ENCODE measurements at regions not wholly inside any gene's neighbourhood (a gene's known extent, or its start where the extent isn't known, plus 50 kb on each side); places are given as distances from the start of the nearest gene placed in this dataset.

DNA sequence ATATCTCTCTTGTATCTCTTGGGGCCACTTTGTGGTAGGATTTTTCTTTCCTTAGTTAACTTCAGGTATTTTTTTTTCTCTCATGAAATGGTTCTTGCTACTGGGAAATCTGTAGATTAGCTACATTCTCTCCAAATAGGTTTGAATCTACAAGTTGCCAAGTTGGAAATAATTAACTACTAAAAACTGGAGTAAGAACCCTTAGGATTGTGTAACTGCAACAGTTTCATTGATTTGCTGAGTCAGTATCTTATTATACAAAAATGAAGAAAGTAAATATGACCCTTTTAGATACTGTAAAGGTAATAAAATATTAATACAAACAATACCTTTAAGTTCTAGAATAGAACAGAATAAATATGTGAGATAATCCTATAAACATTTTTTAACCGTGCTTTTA is 327.9 kb downstream of the CXXC4 start:
- no peak overlapping the region for H3K4me3 ChIP-seq
- H3K27ac ChIP-seq = no peak overlapping the region

DNA sequence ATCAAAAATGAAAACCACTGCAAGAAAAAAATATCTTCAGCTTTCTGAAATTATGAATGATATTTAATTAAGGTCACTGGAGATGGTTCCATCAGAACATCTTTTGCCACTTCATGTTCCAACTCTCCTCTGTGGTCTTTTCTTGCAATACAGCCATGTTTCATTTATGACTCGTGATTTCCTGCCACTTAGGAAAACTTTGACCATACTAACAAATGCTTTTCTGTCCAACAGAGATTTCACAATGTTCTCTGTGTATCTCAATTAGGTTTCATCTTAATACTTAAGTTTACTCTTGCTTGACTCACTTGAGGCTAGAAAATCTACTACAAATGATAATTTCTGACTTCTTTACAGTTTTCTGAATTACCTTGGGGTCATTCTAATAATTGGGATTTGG is 330.9 kb downstream of the CXXC4 start:
- no peak overlapping the region for H3K4me3 ChIP-seq
- H3K27ac ChIP-seq = no peak overlapping the region

DNA sequence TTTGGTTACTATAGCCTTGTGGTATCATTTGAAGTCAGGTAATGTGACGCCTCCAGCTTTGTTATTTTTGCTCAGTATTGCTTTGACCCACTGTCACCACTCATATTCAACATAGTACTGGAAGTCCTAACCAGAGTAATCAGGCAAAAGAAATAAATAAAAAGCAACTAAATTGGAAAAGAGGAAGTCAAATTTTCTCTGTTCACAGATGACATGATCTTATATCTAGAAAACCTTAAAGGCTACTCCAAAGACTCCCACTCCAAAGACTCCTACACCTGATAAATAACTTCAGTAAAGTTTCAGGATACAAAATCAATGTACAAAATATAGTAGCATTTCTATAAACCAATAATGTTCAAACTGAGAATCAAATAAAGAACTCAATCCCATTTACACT is 348.6 kb downstream of the CXXC4 start:
- H3K4me3 ChIP-seq = no peak overlapping the region

DNA sequence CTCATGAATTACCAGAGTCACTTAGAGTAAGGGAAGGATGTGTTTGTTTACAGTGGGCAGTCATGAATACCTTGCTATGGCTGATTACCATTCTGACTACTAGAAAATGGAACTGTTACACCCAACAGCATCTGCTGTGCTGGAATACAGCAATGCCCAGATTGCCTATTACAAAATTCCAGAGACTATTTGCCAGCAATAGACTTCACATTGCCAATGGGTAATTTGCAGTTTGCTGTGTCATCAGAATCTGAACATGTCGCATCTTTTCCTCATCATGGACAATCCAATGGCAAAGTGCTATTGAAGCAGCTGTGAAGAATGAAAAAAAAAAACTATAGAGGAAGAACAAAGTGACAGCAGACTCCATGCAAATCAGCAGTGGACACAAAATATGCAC is 356.6 kb downstream of the CXXC4 start:
- Histone ChIP-seq H3K27ac (no peak overlapping the region), H3K4me3 (no peak overlapping the region)

More for the DNA sequence above, 348.6 kb downstream of the CXXC4 start:
- H3K27ac ChIP-seq = no peak overlapping the region

DNA sequence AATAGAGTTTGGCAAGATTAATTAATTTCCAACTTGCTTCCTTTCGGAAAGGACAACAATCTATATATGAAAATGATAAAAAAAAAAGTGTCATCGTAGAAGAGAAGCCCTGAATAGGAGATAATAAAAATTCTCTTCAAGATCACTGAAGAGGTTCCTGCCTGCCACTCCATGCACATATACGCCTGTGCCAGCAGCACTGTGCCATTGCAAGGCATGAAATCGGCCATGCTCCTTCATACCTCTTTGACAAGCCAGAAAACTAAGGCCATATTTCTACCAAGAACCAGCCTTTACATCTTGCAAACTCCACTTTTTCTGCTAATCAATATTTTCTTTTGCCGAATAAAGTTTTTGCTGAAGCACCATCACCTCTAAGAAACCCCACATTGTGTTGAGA is 365.5 kb downstream of the CXXC4 start:
- Histone ChIP-seq H3K27ac (no peak overlapping the region), H3K4me3 (no peak overlapping the region)

DNA sequence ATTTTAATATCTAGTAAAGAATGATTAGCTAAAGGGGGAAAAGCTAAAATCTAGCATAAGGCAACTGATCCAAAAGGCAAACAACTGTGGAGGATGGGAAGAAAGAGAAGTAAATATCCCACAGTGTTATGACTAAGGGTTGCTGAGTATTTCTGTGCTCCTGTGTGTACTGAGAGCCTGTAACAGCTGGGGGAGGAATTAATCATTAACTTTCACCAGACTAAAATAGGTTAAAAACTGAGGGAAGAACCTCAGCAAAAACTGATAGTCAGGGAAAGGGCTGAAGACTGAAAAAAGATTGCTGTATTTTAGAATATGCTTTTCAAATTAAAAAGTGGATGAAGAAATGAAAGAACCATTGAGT is 365.9 kb downstream of the CXXC4 start:
- no peak overlapping the region for H3K27ac ChIP-seq
- no peak overlapping the region for H3K4me3 ChIP-seq

DNA sequence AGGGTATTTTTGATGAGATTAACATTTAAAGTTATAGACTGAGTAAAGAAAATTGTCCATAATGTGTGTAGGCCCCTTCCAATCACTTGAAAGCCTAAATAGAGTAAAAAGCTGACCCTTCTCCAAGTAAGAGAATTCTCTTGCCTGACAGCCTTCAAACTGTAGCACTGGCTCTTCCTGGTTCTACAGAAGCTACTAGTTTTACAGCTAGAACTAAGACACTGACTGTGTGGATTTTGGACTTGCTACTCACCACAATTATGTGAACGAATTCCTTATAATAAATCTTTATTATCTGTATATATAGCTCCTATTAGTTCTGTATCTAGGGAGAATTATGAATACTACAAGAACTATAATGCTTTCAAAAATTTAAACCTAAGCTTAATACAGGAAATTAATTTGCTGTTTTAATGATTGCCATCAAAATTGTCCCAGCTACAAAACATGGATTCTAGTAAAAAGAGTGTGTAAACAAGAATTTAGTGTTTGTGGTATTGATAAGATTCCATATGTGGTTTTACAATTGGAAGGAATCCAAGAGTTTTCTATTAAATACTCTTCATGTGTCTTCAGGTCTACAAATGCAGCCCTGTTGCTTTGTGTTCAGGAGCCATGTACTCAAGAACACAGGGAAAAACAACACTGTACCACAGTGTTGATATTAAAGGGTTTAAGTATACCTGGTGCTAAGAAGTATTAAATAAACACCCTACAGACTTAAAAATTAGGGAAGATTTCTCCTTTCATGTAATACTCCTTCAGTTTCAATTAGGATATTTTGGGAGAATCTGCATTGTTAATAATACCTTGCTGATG is 366.5 kb downstream of the CXXC4 start:
- Histone ChIP-seq H3K27ac (no peak overlapping the region), H3K4me3 (no peak overlapping the region)

DNA sequence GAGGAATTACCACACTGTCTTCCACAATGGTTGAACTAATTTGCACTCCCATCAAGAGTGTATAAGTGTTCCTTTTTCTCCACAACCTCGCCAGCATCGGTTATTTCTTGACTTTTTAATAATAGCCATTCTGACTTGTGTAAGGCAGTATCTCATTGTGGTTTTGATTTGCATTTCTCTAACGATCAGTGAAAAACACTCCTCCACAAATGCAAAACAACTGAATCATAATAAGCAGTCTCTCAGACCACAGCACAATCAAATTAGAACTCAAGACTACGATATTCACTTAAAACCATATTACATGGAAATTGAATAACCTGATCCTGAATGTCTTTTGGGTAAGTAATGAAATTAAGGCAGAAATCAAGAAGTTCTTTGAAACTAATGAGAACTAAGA is 371.7 kb downstream of the CXXC4 start:
- Histone ChIP-seq H3K27ac (no peak overlapping the region), H3K4me3 (no peak overlapping the region)

DNA sequence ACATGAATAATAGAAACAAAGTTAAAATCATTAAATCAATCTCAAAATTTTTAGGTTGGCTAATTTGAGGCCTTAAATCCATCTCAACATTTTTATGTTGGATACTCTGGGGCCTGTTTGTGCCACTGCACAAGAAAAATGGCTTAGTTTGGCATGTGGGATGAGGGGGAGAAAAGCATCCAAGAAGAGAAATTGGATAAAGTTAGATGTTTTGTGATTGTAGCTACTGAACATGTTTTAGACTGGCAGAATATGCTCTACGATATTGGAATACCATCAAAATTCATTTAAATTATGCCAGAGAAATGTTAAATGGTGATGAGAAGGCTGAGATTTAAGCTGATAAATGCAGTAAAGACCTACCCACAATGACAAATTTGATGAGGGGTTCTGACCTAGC is 376.9 kb downstream of the CXXC4 start:
- Histone ChIP-seq H3K27ac (no peak overlapping the region), H3K4me3 (no peak overlapping the region)

DNA sequence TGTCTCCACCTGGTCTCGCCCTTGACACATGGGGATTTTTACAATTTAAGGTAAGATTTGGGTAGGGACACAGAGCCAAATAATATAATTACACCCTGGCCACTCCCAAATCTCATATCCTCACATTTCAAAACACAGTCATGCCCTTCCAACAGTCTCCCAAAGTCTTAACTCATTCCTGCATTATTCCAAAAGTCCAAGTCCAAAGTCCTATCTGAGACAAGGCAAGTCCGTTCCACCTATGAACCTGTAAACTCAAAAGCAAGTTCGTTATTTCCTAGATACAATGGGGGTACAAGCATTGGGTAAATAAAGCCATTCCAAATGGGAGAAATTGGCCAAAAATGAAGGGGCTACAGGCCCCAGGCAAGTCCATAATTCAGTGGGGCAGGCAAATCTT is 380.8 kb downstream of the CXXC4 start:
- no peak overlapping the region for H3K27ac ChIP-seq
- H3K4me3 ChIP-seq = no peak overlapping the region

DNA sequence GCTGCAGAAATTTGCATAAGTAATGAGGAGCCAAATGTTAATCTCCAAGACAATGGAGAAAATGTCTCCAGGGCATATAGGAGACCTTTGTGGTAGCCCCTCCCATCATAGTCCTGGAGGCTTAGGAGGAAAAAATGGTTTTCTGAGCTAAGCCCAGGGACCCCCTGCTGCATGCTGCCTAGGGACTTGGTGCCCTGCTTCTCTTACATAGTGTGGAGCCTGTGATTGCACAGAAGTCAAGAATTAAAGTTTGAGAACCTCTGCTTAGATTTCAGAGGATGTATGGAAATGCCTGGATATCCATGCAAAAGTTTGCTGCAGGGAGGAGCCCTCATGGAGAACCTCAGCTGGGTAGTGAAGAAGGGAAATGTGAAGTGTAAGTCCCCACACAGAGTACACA is 379.4 kb upstream of the TACR3 start:
- Histone ChIP-seq H3K27ac (no peak overlapping the region), H3K4me3 (no peak overlapping the region)

DNA sequence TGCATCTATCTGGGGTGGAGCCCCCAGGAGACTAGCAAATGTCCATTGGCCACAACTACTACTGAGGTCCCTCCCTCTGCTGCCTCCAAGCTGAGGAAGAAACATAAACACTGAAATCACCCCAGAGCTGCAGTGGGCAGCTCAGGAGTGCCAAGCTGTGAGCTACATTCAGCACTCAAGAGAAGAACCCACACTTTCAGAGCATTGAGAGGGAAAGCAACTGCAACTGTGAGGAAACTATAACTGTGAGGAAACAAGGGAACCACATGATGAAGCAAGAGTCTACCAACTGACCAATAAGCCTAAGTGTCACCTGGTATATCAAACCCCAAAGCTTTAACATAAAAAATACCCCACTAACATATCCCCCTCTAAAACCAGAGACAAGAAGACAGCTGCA is 373.5 kb upstream of the TACR3 start:
- no peak overlapping the region for H3K4me3 ChIP-seq
- no peak overlapping the region for H3K27ac ChIP-seq

DNA sequence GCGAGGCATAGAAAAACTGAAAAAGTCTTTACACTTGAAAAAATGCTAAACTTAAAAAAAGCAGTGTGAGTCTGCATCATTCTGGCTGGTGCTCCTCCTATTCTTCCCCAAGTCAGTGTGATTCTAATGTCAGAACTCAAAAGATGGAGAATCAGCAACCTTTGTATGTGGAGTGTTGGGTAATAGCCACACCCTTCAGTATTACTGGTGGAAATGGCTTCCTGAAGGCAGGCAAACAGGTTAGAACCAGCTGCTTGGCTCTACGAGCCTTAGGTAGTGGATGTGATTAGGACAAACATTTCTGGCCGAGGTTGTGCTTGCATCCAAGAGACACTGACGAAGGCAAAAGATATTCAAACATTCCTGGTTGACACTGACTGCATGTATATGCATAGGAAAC is 353.4 kb upstream of the TACR3 start:
- H3K27ac ChIP-seq = no peak overlapping the region
- no peak overlapping the region for H3K4me3 ChIP-seq

DNA sequence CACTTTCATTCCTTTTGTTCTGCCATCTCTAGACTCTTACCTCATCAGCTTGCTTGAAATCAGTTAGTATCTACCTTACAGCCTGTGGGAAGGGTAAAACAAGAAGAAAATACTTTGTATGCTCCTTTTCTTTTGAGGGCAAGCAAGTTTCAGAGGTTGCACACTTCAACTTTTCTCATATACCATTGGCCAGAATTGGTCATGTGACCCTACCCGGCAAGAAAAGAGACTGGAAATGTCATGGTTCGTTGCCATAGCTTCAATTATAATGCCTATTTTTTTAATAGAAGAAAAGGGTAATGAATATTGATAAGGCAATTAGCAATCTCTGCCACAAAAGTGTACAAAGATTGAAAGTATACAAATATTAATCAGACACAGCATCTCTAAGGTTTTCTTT is 346.7 kb upstream of the TACR3 start:
- no peak overlapping the region for H3K27ac ChIP-seq
- H3K4me3 ChIP-seq = no peak overlapping the region

DNA sequence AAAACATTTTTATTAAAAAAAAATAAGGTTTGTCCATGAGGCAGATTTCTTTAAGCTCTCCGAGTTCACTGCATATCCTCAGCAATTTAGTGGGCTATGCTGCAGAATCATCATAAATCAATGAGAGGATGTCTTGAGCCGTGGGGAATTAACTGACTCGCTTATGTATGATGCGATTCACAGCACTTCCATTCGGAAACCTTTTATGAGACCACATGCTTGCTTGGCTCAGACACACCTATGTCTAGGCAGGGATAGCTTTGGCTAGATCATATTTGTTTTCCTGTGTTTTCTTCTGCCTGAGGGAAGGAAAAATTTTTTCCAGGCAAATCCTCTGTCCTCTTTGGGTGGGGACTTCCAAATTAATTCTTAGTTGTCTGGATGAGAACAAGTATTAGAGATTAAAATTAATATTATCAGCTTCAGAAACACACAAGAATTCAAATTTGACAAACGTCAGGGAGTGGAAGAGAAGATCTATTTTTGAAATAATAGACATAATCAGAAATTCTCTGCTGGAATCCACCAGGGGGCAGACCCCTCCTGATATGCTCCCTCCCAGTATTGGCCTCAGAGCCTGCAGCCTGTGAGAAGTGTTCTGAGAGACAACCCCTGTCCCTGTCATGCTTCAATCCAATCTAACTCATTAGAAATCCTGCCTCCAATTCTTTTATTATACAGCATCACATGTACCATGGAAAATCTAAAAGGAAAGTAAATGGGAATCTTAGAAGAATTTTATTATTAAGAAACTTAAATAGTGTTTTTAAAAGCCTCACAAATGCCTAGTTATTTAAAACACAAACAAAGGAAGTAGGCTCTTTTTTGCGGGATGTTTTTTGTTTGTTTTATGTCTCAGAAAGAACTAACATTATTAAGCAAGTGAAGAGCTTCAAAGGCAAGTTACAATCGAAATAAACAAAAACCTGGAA is 345.1 kb upstream of the TACR3 start:
- H3K27ac ChIP-seq = no peak overlapping the region
- H3K4me3 ChIP-seq = no peak overlapping the region

DNA sequence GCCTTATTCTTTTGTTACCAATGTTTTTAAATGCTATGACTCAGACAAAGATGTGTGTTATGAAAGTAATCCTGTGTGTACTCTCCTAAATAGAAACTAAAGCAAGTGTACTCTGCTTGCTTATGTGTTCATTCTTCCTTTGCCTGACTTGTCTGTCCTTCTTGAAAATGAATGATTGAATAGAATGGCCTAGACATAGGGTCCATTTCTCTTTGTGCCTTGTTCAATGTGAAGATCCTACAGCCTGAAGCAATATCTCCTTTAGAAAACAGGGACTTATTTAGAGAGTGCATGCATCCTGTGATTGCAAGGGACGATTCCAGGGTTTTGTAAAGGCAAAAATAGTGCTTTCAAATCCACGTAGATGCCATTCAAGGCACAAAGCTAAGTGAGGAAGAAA is 343.6 kb upstream of the TACR3 start:
- no peak overlapping the region for H3K4me3 ChIP-seq
- no peak overlapping the region for H3K27ac ChIP-seq

DNA sequence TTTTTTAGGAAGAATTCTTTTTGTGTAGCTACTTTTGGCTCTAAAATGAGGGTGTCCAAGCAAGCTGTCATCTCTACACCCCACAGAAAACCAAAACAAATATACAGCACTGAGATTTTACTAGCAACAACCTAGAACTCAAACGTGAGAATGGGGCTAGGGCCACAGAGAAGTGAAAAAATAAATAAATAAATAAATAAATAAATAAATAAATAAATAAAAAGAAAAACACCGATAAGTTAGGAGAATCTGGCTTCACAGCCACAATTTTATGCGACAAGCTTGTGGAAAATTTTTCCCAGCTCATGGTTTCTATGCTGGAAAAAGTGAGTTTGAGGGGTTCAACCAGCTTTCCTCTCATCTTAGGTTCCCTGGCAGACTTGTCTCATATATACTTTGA is 324.6 kb upstream of the TACR3 start:
- H3K27ac ChIP-seq = no peak overlapping the region
- H3K4me3 ChIP-seq = no peak overlapping the region

DNA sequence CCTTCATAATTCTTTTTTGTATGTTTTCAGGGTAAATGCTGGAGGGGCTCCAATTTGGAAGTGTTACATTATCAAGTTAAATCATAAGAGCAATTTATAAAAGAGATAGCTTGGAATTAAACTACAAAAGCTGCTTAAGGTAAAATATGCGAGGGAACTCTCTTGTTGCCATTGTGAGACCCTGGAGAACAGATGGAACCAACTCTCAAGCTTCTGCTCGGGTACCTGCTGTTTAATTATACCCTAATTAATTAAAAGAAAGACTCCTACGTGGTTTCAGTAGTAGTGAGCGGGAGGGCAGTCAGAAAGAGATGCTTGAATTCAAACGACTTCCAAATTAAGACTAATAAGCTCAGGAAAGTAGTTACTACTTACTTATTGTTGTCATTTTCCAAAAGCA is 313.1 kb upstream of the TACR3 start:
- Histone ChIP-seq H3K27ac (no peak overlapping the region), H3K4me3 (no peak overlapping the region)

DNA sequence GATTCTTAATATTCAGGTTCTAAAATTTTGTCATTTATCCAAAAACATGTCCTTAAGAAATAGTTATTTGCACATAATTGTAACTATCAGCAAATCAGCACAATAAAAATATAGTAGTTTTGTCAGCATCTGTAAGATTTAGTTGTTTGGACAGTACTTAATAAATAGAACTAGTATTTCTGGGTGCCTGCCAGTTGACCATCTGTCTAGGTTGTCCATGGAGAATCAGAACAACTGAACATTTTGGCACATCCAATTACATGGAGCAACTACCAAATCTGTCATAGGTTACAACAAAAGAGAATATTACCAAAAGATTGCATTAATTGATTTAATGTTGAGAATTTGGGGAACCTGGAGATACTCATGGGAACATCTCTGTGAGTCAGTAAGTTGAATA is 305.5 kb upstream of the TACR3 start:
- H3K27ac ChIP-seq = no peak overlapping the region
- no peak overlapping the region for H3K4me3 ChIP-seq

DNA sequence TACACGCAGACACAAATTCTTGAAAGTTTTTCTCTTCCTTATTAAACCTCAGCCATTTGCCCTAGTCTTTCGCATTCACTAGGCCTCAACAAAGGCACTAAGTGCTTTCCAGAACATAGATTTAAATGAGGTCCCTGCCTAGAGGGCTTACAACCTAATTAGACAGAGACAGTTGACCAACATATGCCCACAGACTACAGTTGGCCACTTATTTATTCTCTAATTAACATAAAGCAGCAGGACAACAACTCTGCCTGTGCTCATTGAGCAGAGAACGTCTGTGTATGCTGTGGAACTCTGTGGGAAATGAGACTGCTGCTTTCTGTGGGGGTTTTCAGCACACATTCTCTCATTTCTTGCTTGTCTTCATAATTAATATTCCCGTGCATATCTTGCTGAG is 303.0 kb upstream of the TACR3 start:
- H3K4me3 ChIP-seq = no peak overlapping the region
- no peak overlapping the region for H3K27ac ChIP-seq

DNA sequence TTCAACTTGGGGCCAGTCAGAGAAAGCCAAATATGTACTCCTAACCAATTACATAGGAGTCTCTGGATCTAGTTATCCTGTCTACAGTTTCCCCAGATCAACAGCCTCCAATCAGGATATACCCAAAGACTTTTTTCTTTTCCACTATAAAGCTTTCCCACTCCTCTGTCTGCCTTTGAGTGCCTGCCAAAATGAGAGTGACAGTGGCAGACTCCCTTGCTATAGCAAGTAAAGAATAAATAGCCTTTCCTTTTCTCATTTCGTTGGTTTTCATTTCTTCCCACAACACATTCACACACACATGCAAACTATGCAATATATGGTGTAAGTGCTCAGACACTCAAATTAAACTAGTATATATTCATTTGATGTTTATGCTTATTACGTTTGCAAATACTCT is 302.4 kb upstream of the TACR3 start:
- Histone ChIP-seq H3K27ac (no peak overlapping the region), H3K4me3 (no peak overlapping the region)

Data from skin epidermis (tissue), 12 donors.